GM23338 (cell line): ENCODE measurements at regions not wholly inside any gene's neighbourhood (a gene's known extent, or its start where the extent isn't known, plus 50 kb on each side); places are given as distances from the start of the nearest gene placed in this dataset.

Source experiments
- CREB1 ChIP-seq: fragments of 250-450 bp; sonication (Bioruptor Pico); IDR thresholded peaks from 2 replicates; pipeline ENCODE4 v1.5.0; 2020; ENCODE audit warnings: low read depth, mild to moderate bottlenecking, moderate library complexity
- EZH2 ChIP-seq: fragments of 200-600 bp; sonication (generic); IDR thresholded peaks from one replicate; pipeline ENCODE4 v1.8.0; 2017; ENCODE audit warnings: antibody characterized with exemption, mild to moderate bottlenecking, low read depth; ENCODE audit not compliant: unreplicated experiment
- EZH2phosphoT487 ChIP-seq: fragments of 200-600 bp; sonication (generic); IDR thresholded peaks from one replicate; pipeline ENCODE4 v1.8.1; 2018; ENCODE audit warnings: antibody characterized with exemption; ENCODE audit not compliant: unreplicated experiment
- JUNB ChIP-seq: IDR thresholded peaks from one replicate; pipeline ENCODE4 v1.6.1; 2016; ENCODE audit warnings: antibody characterized with exemption; ENCODE audit not compliant: unreplicated experiment
- POLR2AphosphoS5 ChIP-seq: IDR thresholded peaks from 2 replicates; pipeline ENCODE4 v1.6.1; 2016; ENCODE audit warnings: antibody characterized with exemption, low read depth
- STAT1 ChIP-seq: IDR thresholded peaks from one replicate; pipeline ENCODE4 v1.6.1; 2016; ENCODE audit warnings: antibody characterized with exemption; ENCODE audit not compliant: unreplicated experiment
- ZNF114 ChIP-seq: fragments of 250-450 bp; sonication (Bioruptor Pico); IDR thresholded peaks from 2 replicates; pipeline ENCODE4 v1.5.0; 2020; ENCODE audit warnings: mild to moderate bottlenecking, moderate library complexity
- ZNF331 ChIP-seq: fragments of 250-450 bp; sonication (Bioruptor Pico); IDR thresholded peaks from 2 replicates; pipeline ENCODE4 v1.5.0; 2020; ENCODE audit warnings: low read depth, mild to moderate bottlenecking, moderate library complexity
- TF ChIP-seq, protein P1 (sequence below), 2 experiments: fragments of 200-600 bp in 1 of 2; sonication (generic) in 1 of 2; conservative IDR thresholded peaks; 2 replicates each; pipeline versions ENCODE4 v1.5.1 to v1.6.1; 2016 to 2017; ENCODE audit warnings: antibody characterized with exemption in 2 of 2, low read depth in 2 of 2, mild to moderate bottlenecking in 2 of 2, moderate library complexity in 1 of 2
- TF ChIP-seq, protein P2 (sequence below): fragments of 250-450 bp; sonication (Bioruptor Pico); IDR thresholded peaks from 2 replicates; pipeline ENCODE4 v1.5.0; 2020; ENCODE audit warnings: mild to moderate bottlenecking, moderate library complexity
- TF ChIP-seq, protein P3 (sequence below): IDR thresholded peaks from one replicate; pipeline ENCODE4 v1.6.1; 2018; ENCODE audit warnings: antibody characterized with exemption; ENCODE audit not compliant: unreplicated experiment
- TF ChIP-seq, protein P4 (sequence below): IDR thresholded peaks from 2 replicates; pipeline ENCODE4 v1.6.1; 2016; ENCODE audit warnings: antibody characterized with exemption

DNA sequence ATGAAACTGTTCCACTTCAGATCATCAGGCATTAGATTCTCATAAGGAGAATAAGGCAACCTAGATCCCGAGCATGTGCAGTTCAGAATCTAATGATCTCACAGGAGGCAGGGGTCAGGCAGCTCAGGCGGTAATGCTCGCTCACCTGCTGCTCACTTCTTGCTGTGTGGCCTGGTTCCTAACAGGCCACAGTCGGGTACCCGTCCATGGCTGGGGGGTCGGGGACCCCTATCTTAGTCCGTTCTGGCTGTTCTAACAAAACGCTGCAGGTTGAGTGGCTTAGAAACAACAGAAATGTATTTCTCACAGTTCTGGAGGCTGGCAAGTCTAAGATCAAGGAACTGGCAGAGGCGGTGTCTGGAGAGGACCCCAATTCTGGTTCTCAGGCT, 79.2 kb downstream of the ASB1 start:
- TF ChIP-seq, protein P1, sequence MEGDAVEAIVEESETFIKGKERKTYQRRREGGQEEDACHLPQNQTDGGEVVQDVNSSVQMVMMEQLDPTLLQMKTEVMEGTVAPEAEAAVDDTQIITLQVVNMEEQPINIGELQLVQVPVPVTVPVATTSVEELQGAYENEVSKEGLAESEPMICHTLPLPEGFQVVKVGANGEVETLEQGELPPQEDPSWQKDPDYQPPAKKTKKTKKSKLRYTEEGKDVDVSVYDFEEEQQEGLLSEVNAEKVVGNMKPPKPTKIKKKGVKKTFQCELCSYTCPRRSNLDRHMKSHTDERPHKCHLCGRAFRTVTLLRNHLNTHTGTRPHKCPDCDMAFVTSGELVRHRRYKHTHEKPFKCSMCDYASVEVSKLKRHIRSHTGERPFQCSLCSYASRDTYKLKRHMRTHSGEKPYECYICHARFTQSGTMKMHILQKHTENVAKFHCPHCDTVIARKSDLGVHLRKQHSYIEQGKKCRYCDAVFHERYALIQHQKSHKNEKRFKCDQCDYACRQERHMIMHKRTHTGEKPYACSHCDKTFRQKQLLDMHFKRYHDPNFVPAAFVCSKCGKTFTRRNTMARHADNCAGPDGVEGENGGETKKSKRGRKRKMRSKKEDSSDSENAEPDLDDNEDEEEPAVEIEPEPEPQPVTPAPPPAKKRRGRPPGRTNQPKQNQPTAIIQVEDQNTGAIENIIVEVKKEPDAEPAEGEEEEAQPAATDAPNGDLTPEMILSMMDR (conservative IDR thresholded peaks at IDR 0.05; ENCODE audit: low read depth in 2 of 2) = no peak
- TF ChIP-seq EZH2phosphoT487 = no peak
- no peak for TF ChIP-seq POLR2AphosphoS5
- TF ChIP-seq EZH2 = no peak
- TF ChIP-seq, protein P2, sequence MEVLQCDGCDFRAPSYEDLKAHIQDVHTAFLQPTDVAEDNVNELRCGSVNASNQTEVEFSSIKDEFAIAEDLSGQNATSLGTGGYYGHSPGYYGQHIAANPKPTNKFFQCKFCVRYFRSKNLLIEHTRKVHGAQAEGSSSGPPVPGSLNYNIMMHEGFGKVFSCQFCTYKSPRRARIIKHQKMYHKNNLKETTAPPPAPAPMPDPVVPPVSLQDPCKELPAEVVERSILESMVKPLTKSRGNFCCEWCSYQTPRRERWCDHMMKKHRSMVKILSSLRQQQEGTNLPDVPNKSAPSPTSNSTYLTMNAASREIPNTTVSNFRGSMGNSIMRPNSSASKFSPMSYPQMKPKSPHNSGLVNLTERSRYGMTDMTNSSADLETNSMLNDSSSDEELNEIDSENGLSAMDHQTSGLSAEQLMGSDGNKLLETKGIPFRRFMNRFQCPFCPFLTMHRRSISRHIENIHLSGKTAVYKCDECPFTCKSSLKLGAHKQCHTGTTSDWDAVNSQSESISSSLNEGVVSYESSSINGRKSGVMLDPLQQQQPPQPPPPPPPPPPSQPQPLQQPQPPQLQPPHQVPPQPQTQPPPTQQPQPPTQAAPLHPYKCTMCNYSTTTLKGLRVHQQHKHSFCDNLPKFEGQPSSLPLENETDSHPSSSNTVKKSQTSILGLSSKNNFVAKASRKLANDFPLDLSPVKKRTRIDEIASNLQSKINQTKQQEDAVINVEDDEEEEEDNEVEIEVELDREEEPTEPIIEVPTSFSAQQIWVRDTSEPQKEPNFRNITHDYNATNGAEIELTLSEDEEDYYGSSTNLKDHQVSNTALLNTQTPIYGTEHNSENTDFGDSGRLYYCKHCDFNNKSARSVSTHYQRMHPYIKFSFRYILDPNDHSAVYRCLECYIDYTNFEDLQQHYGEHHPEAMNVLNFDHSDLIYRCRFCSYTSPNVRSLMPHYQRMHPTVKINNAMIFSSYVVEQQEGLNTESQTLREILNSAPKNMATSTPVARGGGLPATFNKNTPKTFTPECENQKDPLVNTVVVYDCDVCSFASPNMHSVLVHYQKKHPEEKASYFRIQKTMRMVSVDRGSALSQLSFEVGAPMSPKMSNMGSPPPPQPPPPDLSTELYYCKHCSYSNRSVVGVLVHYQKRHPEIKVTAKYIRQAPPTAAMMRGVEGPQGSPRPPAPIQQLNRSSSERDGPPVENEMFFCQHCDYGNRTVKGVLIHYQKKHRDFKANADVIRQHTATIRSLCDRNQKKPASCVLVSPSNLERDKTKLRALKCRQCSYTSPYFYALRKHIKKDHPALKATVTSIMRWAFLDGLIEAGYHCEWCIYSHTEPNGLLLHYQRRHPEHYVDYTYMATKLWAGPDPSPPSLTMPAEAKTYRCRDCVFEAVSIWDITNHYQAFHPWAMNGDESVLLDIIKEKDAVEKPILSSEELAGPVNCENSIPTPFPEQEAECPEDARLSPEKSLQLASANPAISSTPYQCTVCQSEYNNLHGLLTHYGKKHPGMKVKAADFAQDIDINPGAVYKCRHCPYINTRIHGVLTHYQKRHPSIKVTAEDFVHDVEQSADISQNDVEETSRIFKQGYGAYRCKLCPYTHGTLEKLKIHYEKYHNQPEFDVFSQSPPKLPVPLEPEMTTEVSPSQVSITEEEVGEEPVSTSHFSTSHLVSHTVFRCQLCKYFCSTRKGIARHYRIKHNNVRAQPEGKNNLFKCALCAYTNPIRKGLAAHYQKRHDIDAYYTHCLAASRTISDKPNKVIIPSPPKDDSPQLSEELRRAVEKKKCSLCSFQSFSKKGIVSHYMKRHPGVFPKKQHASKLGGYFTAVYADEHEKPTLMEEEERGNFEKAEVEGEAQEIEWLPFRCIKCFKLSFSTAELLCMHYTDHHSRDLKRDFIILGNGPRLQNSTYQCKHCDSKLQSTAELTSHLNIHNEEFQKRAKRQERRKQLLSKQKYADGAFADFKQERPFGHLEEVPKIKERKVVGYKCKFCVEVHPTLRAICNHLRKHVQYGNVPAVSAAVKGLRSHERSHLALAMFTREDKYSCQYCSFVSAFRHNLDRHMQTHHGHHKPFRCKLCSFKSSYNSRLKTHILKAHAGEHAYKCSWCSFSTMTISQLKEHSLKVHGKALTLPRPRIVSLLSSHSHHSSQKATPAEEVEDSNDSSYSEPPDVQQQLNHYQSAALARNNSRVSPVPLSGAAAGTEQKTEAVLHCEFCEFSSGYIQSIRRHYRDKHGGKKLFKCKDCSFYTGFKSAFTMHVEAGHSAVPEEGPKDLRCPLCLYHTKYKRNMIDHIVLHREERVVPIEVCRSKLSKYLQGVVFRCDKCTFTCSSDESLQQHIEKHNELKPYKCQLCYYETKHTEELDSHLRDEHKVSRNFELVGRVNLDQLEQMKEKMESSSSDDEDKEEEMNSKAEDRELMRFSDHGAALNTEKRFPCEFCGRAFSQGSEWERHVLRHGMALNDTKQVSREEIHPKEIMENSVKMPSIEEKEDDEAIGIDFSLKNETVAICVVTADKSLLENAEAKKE (CRISPR knock-in tag) = no peak
- no peak for TF ChIP-seq JUNB
- TF ChIP-seq, protein P3, sequence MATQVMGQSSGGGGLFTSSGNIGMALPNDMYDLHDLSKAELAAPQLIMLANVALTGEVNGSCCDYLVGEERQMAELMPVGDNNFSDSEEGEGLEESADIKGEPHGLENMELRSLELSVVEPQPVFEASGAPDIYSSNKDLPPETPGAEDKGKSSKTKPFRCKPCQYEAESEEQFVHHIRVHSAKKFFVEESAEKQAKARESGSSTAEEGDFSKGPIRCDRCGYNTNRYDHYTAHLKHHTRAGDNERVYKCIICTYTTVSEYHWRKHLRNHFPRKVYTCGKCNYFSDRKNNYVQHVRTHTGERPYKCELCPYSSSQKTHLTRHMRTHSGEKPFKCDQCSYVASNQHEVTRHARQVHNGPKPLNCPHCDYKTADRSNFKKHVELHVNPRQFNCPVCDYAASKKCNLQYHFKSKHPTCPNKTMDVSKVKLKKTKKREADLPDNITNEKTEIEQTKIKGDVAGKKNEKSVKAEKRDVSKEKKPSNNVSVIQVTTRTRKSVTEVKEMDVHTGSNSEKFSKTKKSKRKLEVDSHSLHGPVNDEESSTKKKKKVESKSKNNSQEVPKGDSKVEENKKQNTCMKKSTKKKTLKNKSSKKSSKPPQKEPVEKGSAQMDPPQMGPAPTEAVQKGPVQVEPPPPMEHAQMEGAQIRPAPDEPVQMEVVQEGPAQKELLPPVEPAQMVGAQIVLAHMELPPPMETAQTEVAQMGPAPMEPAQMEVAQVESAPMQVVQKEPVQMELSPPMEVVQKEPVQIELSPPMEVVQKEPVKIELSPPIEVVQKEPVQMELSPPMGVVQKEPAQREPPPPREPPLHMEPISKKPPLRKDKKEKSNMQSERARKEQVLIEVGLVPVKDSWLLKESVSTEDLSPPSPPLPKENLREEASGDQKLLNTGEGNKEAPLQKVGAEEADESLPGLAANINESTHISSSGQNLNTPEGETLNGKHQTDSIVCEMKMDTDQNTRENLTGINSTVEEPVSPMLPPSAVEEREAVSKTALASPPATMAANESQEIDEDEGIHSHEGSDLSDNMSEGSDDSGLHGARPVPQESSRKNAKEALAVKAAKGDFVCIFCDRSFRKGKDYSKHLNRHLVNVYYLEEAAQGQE = no peak
- no peak for TF ChIP-seq ZNF331 (CRISPR knock-in tag)
- no peak for TF ChIP-seq STAT1
- no peak for TF ChIP-seq CREB1
- TF ChIP-seq, protein P4, sequence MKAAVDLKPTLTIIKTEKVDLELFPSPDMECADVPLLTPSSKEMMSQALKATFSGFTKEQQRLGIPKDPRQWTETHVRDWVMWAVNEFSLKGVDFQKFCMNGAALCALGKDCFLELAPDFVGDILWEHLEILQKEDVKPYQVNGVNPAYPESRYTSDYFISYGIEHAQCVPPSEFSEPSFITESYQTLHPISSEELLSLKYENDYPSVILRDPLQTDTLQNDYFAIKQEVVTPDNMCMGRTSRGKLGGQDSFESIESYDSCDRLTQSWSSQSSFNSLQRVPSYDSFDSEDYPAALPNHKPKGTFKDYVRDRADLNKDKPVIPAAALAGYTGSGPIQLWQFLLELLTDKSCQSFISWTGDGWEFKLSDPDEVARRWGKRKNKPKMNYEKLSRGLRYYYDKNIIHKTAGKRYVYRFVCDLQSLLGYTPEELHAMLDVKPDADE = no peak
- TF ChIP-seq ZNF114 (CRISPR knock-in tag) = no peak
